ENCODE measurements at regions not wholly inside any gene's neighbourhood (a gene's known extent, or its start where the extent isn't known, plus 50 kb on each side); places are given as distances from the start of the nearest gene placed in this dataset.

DNA sequence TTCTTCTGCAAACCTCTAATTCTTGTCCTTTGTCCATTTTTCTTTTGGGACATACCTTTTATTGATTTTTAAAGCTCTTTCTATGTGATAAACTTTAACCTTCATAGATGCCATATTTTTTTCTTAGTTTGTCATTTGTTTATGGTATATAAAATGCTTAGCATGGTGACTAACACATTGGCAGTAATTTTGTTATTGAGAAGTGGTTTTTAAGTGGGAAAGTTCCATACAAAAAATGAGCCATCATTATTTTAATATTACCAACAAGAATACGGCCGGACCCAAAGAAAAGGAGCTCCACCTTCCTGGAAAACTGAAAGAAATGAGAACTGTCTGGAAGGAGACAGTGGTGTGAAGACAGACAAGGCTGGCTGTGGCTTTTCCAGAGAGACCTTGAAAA is 270.1 kb upstream of the SIX2 start:
- no peak overlapping the region for H3K27ac Mint-ChIP-seq
- peaks cover 7% of the 10 kb centered on the region for H3K27me3 Mint-ChIP-seq
- no peaks in the 10 kb centered on the region for H3K9me3 Mint-ChIP-seq
- H3K4me3 Mint-ChIP-seq = no peak overlapping the region
- ChIA-PET POLR2A (no interaction called here), CTCF (no interaction called here)
- DNase-seq (no peak), ATAC-seq (ENCODE audit: low read depth) (no peak)
- TF ChIP-seq, protein P1, sequence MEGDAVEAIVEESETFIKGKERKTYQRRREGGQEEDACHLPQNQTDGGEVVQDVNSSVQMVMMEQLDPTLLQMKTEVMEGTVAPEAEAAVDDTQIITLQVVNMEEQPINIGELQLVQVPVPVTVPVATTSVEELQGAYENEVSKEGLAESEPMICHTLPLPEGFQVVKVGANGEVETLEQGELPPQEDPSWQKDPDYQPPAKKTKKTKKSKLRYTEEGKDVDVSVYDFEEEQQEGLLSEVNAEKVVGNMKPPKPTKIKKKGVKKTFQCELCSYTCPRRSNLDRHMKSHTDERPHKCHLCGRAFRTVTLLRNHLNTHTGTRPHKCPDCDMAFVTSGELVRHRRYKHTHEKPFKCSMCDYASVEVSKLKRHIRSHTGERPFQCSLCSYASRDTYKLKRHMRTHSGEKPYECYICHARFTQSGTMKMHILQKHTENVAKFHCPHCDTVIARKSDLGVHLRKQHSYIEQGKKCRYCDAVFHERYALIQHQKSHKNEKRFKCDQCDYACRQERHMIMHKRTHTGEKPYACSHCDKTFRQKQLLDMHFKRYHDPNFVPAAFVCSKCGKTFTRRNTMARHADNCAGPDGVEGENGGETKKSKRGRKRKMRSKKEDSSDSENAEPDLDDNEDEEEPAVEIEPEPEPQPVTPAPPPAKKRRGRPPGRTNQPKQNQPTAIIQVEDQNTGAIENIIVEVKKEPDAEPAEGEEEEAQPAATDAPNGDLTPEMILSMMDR (IDR thresholded peaks at IDR 0.05) = no peak
- intact Hi-C loops (cut with micrococcal nuclease) = no loop called here
- no peaks in the 10 kb centered on the region for H3K4me1 Mint-ChIP-seq
- H3K36me3 Mint-ChIP-seq (ENCODE audit: low read depth) = no peaks in the 10 kb centered on the region

DNA sequence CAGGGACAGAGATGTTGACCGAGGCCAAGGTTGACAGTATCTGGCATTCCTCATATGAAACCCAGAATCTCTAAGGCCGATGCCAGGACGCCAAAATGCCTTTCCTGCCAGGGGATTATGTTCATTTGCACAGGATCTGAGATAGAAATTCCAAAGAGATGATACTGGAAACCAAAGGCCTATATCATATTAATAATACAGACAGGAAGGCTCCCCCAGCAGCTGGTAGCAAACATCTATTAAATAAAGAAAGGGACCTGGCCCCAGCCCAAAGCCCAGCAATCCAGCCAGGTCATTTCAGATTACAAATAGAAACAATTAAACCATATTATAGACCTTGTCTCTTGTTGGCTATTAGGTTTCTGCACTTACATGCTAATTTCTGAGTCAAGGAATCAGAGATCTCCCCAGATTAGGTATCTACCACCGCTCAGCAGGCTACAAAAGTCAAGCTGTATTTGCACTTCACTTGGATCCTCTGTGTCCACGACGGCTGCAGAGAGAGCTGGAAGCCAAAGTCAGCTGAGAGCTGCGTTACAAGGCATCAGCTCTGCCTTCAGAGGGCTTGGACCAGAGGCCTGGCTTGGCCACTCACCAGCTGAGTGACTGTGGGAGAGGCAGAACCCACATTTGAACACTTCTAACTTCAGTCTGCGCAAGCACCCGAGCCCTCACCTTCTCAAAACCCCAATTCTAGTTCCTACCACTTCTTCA is 269.3 kb upstream of the SIX2 start:
- Mint-ChIP-seq H3K27ac (no peak overlapping the region), H3K36me3 (ENCODE audit: low read depth) (no peaks in the 10 kb centered on the region), H3K27me3 (peaks cover 7% of the 10 kb centered on the region), H3K9me3 (no peaks in the 10 kb centered on the region), H3K4me3 (no peak overlapping the region), H3K4me1 (no peaks in the 10 kb centered on the region)
- POLR2A ChIA-PET = no interaction called here
- TF ChIP-seq, protein P1 (IDR thresholded peaks at IDR 0.05) = no peak
- no peak for ATAC-seq (ENCODE audit: low read depth)
- intact Hi-C loops (cut with micrococcal nuclease) = no loop called here
- CTCF ChIA-PET = no interaction called here
- DNase-seq = no peak

DNA sequence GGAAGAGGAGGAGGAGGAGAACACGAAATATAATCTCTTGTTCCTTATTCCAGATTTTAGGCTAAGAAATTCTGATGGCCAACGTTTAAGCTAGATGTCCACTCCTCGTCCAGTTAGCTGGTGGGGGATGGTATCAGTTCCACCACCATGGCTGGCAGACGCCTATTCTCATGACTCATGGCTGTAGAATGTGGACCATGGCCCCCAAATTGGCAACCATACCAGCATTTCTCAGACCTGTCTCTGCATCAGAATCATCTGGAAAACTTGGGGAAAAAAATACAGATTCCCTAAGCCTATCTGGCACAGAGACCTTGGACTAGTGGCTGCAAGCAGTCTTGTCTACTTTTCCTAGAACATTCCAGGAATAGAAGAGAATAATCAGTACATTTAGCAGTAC is 267.7 kb upstream of the SIX2 start:
- no peak for ATAC-seq (ENCODE audit: low read depth)
- Mint-ChIP-seq H3K27ac (no peak overlapping the region), H3K27me3 (peaks cover 7% of the 10 kb centered on the region), H3K9me3 (no peaks in the 10 kb centered on the region), H3K4me1 (no peaks in the 10 kb centered on the region), H3K36me3 (ENCODE audit: low read depth) (no peaks in the 10 kb centered on the region), H3K4me3 (no peak overlapping the region)
- CTCF ChIA-PET = no interaction called here
- POLR2A ChIA-PET = no interaction called here
- intact Hi-C loops (cut with micrococcal nuclease) = no loop called here
- no peak for DNase-seq
- TF ChIP-seq, protein P1 (IDR thresholded peaks at IDR 0.05) = no peak

DNA sequence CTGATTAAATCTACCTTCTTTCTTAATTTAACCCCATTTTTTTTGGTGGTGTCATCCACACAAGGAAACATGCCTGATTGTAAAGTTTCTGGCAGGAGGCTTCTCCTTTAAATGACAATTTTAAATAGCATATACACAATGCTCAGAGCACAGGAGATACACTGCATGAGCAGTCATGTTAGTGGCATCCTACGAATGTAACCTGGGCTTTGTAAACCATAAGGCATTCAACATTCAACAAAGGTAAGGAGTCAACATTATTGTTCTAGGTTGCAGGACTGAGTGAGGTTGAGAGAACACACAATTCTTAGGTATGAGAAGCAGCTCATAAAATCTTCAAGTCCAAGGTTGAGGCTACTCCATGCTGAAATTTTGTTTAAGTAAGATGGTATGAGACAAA is 266.6 kb upstream of the SIX2 start:
- ATAC-seq (ENCODE audit: low read depth) (no peak), DNase-seq (no peak)
- no peak overlapping the region for H3K27ac Mint-ChIP-seq
- intact Hi-C loops (cut with micrococcal nuclease) = no loop called here
- H3K27me3 Mint-ChIP-seq = peaks cover 15% of the 10 kb centered on the region
- H3K4me3 Mint-ChIP-seq = no peak overlapping the region
- H3K4me1 Mint-ChIP-seq = no peaks in the 10 kb centered on the region
- no peaks in the 10 kb centered on the region for H3K36me3 Mint-ChIP-seq (ENCODE audit: low read depth)
- H3K9me3 Mint-ChIP-seq = no peaks in the 10 kb centered on the region
- TF ChIP-seq, protein P1 (IDR thresholded peaks at IDR 0.05) = no peak
- ChIA-PET CTCF (no interaction called here), POLR2A (no interaction called here)

DNA sequence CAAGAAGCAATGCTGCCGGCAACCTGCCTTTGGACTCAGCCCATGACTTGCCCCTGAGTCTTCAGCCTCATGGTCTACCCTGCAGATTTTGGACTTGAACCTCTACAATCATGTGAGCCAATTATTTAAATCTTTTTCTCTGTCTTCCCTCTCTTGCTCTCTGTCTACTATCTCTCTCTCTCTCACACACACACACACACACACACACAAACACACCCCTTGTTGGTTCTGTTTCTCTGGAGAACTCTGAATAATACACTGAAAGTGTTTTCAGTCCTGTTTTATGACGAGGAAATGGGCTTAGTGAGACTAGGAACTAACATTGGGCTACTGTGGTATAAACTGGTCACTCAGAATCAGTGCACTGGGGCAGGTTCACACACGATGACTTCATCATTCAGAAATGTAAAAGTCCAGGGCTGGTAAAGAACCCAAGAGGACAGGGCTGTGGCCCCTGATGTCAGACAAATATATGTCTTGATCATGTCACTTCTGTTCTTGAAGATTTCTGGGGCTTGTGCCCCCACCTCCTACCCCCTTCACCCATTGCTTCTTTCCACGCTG is 266.1 kb upstream of the SIX2 start:
- TF ChIP-seq, protein P1 (IDR thresholded peaks at IDR 0.05) = no peak
- ChIA-PET POLR2A (no interaction called here), CTCF (no interaction called here)
- no peak for DNase-seq
- intact Hi-C loops (cut with micrococcal nuclease) = no loop called here
- Mint-ChIP-seq H3K27me3 (peaks cover 17% of the 10 kb centered on the region), H3K27ac (no peak overlapping the region), H3K4me1 (no peaks in the 10 kb centered on the region), H3K36me3 (ENCODE audit: low read depth) (no peaks in the 10 kb centered on the region), H3K4me3 (no peak overlapping the region), H3K9me3 (no peaks in the 10 kb centered on the region)
- no peak for ATAC-seq (ENCODE audit: low read depth)
